ENCODE measurements at regions not wholly inside any gene's neighbourhood (a gene's known extent, or its start where the extent isn't known, plus 50 kb on each side); places are given as distances from the start of the nearest gene placed in this dataset.
A peak's percentile ranks its signal among the peaks of the same experiment; 100 is the strongest.

DNA sequence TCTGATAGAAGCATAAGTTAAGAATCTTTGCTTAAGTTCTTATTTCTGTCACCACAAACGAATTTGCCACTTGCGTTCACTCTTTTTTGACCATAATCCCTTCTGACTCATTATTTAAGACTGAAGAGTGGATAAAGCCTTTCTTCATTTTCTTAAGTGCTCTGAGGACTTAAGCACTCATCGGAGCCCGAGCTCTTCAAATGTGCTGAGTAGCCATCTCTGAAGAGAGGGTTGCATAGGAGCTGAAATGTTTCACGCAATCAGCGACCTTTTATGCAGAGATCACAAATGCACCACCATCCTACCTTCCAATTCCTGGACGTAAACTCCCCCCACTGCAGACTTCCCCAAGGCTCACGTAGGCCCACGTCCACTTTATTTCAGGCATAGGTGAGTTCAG lies 699.2 kb downstream of the IRX1 start:
- TF ChIP-seq, protein P1, sequence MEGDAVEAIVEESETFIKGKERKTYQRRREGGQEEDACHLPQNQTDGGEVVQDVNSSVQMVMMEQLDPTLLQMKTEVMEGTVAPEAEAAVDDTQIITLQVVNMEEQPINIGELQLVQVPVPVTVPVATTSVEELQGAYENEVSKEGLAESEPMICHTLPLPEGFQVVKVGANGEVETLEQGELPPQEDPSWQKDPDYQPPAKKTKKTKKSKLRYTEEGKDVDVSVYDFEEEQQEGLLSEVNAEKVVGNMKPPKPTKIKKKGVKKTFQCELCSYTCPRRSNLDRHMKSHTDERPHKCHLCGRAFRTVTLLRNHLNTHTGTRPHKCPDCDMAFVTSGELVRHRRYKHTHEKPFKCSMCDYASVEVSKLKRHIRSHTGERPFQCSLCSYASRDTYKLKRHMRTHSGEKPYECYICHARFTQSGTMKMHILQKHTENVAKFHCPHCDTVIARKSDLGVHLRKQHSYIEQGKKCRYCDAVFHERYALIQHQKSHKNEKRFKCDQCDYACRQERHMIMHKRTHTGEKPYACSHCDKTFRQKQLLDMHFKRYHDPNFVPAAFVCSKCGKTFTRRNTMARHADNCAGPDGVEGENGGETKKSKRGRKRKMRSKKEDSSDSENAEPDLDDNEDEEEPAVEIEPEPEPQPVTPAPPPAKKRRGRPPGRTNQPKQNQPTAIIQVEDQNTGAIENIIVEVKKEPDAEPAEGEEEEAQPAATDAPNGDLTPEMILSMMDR (IDR thresholded peaks at IDR 0.05; ENCODE audit: insufficient read depth, low read depth, low read length): no peak
- TF ChIP-seq EZH2 (IDR thresholded peaks at IDR 0.05; ENCODE audit: insufficient read depth, low read length): no peak
- no peak overlapping the region for H3K4me3 ChIP-seq (ENCODE audit: insufficient read depth, low read depth, low read length)
- no peak overlapping the region for H3K27ac Mint-ChIP-seq (ENCODE audit: unreplicated experiment)
- FAIRE-seq: no peak
- no peaks in the 10 kb centered on the region for H3K36me3 ChIP-seq (ENCODE audit: insufficient read depth, low read length)
- H3K27me3 ChIP-seq (ENCODE audit: insufficient read depth, low read length): no peaks in the 10 kb centered on the region
- H2AFZ ChIP-seq (ENCODE audit: low read depth, low read length): no peak overlapping the region
- no peaks in the 10 kb centered on the region for H3K36me3 Mint-ChIP-seq (ENCODE audit: low read depth, unreplicated experiment)
- H3K9ac ChIP-seq (ENCODE audit: low read length): no peak overlapping the region
- H3K79me2 ChIP-seq (ENCODE audit: insufficient read depth, low read length): no peaks in the 10 kb centered on the region
- H3K9me3 Mint-ChIP-seq (ENCODE audit: unreplicated experiment): no peaks in the 10 kb centered on the region
- peaks cover 2% of the 10 kb centered on the region for H3K4me1 Mint-ChIP-seq (ENCODE audit: low read depth, unreplicated experiment)
- H4K20me1 ChIP-seq (ENCODE audit: insufficient read depth, low read length): no peaks in the 10 kb centered on the region
- no peak overlapping the region for H3K4me2 ChIP-seq (ENCODE audit: low read length)
- no peak overlapping the region for H3K27ac ChIP-seq (ENCODE audit: low read depth, low read length)
- H3K4me3 Mint-ChIP-seq (ENCODE audit: unreplicated experiment): no peak overlapping the region
- no peak for DNase-seq (ENCODE audit: low read depth)
- peaks cover 2% of the 10 kb centered on the region for H3K9me3 ChIP-seq (ENCODE audit: insufficient read depth, low read depth, low read length)
- H3K4me1 ChIP-seq (ENCODE audit: insufficient read depth, low read length): no peaks in the 10 kb centered on the region
- H3K27me3 Mint-ChIP-seq (ENCODE audit: low read depth, unreplicated experiment): peaks cover 32% of the 10 kb centered on the region

- no peak overlapping the region for H3K4me2 ChIP-seq (ENCODE audit: low read length)
- peaks cover 2% of the 10 kb centered on the region for H3K9me3 ChIP-seq (ENCODE audit: insufficient read depth, low read depth, low read length)
- no peak overlapping the region for H3K4me3 ChIP-seq (ENCODE audit: insufficient read depth, low read depth, low read length)
- H3K27me3 ChIP-seq (ENCODE audit: insufficient read depth, low read length): no peaks in the 10 kb centered on the region
- no peak overlapping the region for H3K4me3 Mint-ChIP-seq (ENCODE audit: unreplicated experiment)
- no peak overlapping the region for H3K27ac ChIP-seq (ENCODE audit: low read depth, low read length)
- H4K20me1 ChIP-seq (ENCODE audit: insufficient read depth, low read length): no peaks in the 10 kb centered on the region
- H3K27ac Mint-ChIP-seq (ENCODE audit: unreplicated experiment): no peak overlapping the region
- DNase-seq (ENCODE audit: low read depth) (peak; percentile 4), FAIRE-seq (no peak)
- no peaks in the 10 kb centered on the region for H3K4me1 ChIP-seq (ENCODE audit: insufficient read depth, low read length)
- no peak for TF ChIP-seq EZH2 (IDR thresholded peaks at IDR 0.05; ENCODE audit: insufficient read depth, low read length)
- TF ChIP-seq, protein P1 (IDR thresholded peaks at IDR 0.05; ENCODE audit: insufficient read depth, low read depth, low read length): peak; percentile 53
- H3K79me2 ChIP-seq (ENCODE audit: insufficient read depth, low read length): no peaks in the 10 kb centered on the region
- H2AFZ ChIP-seq (ENCODE audit: low read depth, low read length): no peak overlapping the region
- H3K27me3 Mint-ChIP-seq (ENCODE audit: low read depth, unreplicated experiment): peaks cover 32% of the 10 kb centered on the region
- H3K4me1 Mint-ChIP-seq (ENCODE audit: low read depth, unreplicated experiment): peaks cover 2% of the 10 kb centered on the region
- no peaks in the 10 kb centered on the region for H3K36me3 ChIP-seq (ENCODE audit: insufficient read depth, low read length)
- H3K9ac ChIP-seq (ENCODE audit: low read length): no peak overlapping the region
- no peaks in the 10 kb centered on the region for H3K36me3 Mint-ChIP-seq (ENCODE audit: low read depth, unreplicated experiment)
- H3K9me3 Mint-ChIP-seq (ENCODE audit: unreplicated experiment): no peaks in the 10 kb centered on the region
Observed at GRCh38 chr5:4295663-4296339, 700.2 kb downstream of the IRX1 start.

GRCh38 chr5:4306057-4306456 lies 710.4 kb downstream of the IRX1 start:
- Histone ChIP-seq H3K36me3 (ENCODE audit: insufficient read depth, low read length) (no peaks in the 10 kb centered on the region), H3K9me3 (ENCODE audit: insufficient read depth, low read depth, low read length) (peaks cover 4% of the 10 kb centered on the region), H3K4me3 (ENCODE audit: insufficient read depth, low read depth, low read length) (no peak overlapping the region), H3K4me2 (ENCODE audit: low read length) (no peak overlapping the region), H4K20me1 (ENCODE audit: insufficient read depth, low read length) (no peaks in the 10 kb centered on the region), H3K4me1 (ENCODE audit: insufficient read depth, low read length) (no peaks in the 10 kb centered on the region), H3K27ac (ENCODE audit: low read depth, low read length) (no peak overlapping the region), H2AFZ (ENCODE audit: low read depth, low read length) (no peak overlapping the region), H3K9ac (ENCODE audit: low read length) (no peak overlapping the region), H3K27me3 (ENCODE audit: insufficient read depth, low read length) (no peaks in the 10 kb centered on the region), H3K79me2 (ENCODE audit: insufficient read depth, low read length) (no peaks in the 10 kb centered on the region)
- TF ChIP-seq, protein P1 (IDR thresholded peaks at IDR 0.05; ENCODE audit: insufficient read depth, low read depth, low read length): no peak
- TF ChIP-seq EZH2 (IDR thresholded peaks at IDR 0.05; ENCODE audit: insufficient read depth, low read length): no peak
- Mint-ChIP-seq H3K27ac (ENCODE audit: unreplicated experiment) (no peak overlapping the region), H3K9me3 (ENCODE audit: unreplicated experiment) (no peaks in the 10 kb centered on the region), H3K4me1 (ENCODE audit: low read depth, unreplicated experiment) (no peaks in the 10 kb centered on the region), H3K4me3 (ENCODE audit: unreplicated experiment) (no peak overlapping the region), H3K27me3 (ENCODE audit: low read depth, unreplicated experiment) (no peaks in the 10 kb centered on the region), H3K36me3 (ENCODE audit: low read depth, unreplicated experiment) (no peaks in the 10 kb centered on the region)
- FAIRE-seq (no peak), DNase-seq (ENCODE audit: low read depth) (no peak)
